Kidney tubule cell (primary cell): ENCODE measurements at regions not wholly inside any gene's neighbourhood (a gene's known extent, or its start where the extent isn't known, plus 50 kb on each side); places are given as distances from the start of the nearest gene placed in this dataset.

Experiments used
- DNase-seq: peaks from one replicate; pipeline ENCODE4 v3.0.0-alpha.2; 2018; ENCODE audit warnings: low spot score

DNA sequence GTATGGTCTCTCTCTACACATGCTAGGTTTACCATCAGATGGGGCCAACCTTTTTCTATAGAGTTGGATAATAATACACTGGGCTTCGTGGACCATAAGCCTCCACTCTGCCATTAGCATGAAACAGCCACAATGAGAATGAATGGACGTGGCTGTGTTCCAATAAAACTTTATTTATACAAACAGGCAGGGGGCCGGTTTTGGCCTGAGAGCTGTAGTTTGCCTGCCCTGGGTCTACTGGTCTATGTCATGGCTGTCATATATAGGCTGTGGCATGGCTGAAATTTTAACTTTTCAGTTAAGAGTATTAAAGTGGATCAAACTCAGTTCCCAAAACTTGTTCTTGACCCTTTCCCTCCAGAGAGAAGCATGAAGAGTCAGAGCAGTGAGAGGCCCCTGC lies 120.3 kb upstream of the MYL2 start:
- DNase-seq = no peak

DNA sequence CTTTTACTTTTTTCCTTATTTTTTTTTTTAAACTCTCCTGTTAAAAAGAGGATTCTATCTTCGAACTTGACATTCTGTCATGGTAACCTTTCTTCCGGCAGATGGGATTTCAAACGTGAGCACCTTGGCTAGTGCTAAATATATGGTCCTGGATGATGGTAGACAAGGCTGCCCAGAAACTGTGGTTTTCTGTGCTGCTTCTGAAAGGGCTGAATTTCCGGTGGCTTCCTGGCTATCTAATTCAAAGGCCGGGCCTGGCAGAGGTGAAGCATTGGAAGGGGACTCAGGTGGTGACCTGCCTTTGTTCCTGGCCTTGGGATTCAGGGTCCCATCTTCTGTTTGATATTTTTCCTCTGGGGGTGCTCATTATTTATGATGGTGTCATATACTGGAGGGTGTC lies 118.6 kb upstream of the MYL2 start:
- DNase-seq = no peak

DNA sequence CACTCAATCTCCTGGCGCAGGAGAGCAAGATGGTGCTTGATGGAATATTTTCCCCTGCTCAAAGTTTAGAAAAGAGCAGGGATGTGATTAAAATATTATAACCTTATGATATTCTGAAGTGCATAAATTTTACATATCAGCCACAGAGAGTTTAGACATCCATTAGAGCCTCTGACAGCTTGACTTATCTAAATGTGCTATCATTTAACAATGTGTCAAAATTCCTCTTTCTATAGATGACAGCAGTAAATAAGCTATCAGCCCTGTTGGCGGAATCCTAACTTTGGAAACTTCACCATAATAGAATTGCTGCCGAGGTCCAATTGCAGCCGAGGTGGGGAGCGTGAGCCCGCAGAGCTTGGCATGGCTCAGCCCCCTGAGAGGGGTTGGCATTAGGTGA lies 117.7 kb upstream of the MYL2 start:
- DNase-seq = no peak

DNA sequence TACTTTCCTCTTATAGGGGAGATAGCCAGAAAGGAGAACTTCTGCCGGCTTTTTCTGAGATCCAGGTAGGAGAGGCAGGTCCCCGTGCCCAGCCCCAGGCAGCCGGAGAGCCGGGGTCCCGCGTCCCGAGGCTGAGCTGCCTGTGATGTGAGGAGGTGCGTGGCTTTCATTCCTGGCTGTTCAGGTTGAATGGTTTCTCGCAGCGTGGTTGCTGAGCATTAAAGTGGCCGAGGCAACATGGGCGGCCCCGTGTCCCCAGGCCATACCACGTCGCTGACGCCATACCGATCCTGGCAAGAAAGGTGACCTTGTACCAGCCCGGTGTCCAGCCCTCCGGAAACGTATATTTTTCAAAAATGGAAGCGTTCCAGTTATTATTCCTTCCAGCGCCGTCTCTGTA lies 116.7 kb upstream of the MYL2 start:
- no peak for DNase-seq

DNA sequence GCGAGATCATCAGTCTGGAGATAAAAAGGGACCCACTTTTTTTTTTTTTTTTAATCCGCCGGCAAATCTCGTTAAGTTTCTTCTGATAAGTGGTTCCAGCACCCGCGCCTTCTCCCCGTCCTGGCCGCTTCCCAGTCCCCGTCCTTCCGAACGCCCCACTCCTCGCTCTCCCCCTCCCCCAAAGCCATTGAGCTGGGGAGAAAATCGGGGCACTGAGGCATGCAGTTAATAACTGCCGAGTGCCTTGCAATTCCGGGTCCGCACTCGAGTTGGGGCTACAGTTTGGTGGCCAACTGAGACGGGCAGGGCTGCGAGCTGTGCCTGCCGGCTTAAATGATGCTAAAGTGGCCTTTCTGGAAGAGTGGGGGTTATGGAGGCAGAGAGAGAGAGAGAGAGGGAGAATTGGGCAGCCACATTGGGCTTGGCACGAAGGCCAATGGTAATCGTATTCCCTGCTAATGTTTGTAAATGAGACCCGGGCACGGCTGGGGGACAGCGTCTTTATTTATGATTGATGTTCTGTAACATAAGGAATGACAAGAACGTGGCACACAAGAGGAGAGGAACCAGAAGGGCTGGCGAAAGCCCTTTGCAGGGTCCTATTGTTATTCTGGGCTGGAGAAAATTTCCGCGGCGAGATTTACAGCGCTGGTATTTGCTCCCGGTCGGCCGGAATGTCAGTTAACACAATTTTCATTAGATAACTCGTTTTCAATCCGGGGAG lies 115.4 kb upstream of the MYL2 start:
- DNase-seq = no peak

DNA sequence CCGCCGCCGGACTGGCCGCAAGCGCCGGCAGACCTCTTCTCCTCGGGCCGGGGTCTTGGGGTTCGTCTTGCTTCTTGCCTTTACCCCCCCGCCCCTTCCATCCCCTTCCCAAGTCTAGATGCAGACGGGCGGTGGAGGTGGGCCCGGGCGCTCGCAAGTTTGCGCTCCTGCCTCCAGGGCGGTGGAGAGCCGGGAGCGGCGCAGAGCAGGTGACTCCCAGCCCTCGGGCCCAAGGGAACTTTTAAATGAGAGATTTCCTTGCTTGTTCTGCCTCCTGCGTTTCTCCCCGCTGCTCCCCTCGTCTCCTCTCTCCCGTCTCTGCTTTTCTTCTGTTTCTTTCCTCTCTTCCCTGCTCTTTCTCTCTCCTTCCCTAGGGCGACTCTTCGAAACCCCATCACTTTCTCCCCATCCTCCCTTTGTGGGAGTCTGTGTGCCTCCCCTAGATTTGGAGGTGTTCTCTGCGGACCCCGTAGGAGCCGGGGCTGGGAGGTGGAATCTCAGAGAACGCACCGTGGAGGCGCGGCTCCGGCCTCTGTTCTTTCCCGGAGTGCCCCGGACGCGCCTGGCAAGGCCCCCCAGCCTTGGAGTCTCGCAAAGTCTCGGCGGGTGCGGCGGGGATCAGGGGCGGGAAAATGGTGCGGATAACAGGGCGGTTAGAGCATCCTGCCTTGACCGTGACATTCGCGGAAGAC lies 114.7 kb upstream of the MYL2 start:
- peak; percentile 1 for DNase-seq

DNA sequence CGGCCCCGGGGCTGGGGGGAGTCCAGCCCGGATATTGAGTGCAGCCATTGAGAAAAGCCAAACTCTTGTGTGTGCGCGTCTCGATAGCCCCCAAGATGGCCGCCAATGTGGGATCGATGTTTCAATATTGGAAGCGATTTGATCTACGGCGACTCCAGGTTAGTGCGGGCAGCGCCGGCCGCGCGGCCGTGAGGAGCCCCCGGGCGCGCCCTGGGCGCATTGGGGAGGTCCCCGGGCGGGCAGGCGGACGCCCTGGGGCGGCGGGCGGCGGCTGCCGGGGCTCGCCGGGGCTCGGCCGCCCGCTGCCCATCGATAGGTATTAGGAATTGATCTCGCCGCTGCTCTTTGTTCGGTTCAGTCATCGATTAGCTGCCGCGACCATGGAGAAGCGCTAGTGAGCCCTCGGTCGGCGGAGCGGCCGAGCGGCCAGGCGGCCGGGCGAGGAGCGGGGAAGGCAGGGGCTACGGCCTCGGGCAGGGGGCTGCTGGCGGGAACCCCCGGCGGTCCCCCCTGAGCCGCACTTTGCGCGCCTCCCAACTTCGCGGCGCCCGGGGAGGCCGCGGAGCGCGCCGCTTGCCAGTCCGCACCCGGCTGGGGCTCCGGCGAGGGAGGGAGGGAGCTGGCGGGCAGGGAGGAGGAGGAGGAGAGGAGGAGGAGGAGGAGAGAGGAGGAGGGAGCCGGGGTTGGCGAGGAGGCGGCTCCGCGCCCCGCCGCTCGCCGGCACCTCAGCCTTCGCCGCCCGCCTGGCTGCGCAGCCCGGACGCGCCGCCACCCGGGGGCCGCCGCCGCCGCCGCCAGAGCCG lies 113.9 kb upstream of the MYL2 start, which contains the start of gene CUX2:
TSS of gene CUX2 (plus strand) at position 83 of the 803 bp plus-strand sequence.
- no peak for DNase-seq

DNA sequence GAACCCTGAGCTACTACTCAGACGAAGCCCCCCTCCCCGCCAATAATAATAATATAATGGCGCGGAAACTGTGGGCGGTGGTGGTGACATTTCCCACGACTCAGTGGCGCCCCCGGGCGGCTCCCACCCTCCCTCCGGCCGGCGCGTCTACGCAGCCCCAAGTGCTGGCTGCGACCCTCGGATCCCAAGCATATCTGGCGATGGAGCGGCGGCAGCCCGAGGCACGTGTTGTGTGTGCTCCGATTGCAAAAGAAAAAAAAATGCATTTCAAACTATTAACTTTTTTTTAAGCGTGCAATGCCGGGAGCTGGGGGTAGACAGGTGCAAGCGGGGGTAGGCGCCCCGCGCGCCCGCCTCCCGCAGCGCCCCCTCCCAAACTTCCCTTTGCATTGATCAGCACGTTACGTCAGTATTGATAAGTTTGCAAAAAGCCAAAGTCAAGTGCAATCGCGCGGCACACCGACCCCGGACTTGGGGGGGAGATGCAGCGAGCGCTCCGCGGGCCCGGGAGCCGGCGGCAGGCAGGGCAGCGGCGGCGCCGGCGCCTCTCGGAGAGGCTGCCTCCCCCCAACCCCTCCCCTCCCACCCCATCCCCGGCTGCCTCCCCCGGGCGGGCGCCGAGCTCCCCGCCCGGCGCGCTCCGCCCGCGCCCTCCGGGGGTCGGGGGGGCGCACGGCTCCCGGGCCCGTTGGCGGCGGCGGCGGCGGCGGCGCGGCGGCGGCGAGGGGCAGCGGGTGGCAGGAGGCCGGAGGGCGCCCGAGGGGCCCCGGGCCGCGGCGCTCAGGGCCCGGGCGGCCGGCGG lies 113.1 kb upstream of the MYL2 start:
- DNase-seq = no peak

DNA sequence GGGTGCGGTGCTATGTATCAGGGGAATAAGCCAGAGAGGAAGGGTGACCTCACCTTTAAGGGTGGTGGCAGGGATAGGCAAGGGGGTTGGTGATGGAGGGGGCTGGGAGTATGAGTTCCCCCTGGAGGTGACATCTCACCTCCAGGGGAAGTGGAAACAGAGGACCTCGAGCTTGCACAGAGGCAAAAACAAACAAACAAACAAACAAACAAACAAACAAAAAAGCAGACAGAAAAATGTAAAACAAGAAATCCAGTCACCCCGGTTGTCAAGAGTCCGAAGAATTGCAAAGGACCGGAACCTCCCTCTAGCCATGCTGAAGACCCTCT lies 112.2 kb upstream of the MYL2 start:
- DNase-seq = no peak

DNA sequence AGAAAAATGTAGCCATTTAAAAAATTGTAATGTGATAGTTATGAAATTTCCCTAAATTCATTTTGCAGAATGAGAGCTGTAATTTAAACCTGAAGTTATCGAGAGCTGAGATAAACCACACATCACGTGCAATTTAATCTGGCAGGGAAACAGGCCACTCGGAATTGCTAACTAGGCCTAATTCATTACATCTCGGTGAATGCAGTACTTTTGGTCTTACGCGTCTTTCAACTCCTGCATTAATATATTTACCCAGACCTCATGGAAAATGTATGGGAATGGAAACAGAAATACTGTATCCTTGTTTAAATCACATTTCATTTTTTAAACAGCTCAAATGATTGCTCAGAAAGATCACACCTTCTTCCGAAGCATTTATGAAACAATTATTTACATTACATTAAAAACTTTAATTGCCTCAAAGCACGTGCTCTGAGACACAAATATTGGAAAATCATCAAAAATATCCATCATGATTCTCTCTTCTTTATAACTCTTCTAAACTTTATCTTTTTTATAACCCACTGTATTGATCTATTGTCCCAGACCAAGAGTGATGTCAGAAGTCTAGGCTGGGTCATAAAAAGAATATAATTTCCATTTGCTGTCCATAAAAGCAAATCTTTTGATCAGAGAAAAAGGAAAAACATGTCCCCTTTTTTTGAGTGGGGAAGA lies 111.7 kb upstream of the MYL2 start:
- DNase-seq = no peak

DNA sequence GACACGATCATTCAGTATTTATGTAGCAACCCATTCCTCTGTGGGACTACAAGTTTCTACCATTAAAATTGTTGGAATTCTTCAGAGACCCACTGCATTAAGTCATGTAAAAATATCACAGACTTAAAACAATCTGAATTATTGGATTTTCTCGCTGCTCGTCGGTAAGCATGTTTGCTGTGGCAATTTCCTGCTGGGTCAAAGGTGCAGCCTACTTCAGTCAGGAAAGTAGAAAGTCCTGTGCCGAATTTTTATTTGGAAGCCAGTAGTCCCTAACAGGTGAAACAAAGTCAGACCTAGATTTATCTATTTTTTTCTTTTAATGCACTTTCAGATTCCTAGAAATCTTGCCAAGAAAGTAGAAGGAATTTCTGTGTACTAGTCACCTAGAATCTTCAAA lies 110.4 kb upstream of the MYL2 start:
- DNase-seq = no peak

DNA sequence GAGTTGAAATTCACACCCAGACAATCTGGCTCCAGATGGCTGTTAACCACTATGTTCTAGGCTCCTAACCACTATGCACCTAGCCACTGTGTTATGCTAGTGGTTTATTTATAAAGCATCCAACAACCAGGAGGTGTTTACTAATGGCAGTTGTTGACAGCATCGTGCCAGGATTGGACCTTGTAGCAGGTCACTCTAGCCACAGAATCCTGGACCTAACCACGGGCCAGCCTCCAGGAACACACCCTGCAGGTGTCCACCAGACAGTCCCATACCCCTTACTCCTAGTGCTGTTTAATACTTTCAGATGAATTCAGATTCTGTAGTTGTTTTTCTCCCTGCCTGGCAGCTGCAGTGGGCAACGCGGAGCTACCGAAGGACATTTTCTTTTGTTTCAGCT lies 109.4 kb upstream of the MYL2 start:
- no peak for DNase-seq

DNA sequence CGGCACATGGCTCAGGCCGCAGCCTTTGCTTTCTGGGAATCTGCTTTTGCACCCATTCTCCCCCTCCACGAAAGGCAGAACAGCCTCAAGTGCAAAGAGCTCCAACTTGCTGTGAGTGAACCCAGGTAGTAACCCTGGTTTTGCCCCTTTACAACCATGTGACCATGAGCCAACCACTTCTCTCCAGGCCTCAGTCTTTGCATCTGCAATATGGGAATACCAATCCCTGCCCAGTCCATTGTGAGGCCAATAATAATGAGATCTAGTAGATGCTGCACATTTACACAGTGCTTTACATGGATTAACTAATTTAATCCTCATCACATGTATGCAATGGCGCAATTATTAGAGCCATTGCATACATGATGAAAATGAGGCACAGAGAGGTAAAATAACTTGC lies 108.9 kb upstream of the MYL2 start:
- no peak for DNase-seq

DNA sequence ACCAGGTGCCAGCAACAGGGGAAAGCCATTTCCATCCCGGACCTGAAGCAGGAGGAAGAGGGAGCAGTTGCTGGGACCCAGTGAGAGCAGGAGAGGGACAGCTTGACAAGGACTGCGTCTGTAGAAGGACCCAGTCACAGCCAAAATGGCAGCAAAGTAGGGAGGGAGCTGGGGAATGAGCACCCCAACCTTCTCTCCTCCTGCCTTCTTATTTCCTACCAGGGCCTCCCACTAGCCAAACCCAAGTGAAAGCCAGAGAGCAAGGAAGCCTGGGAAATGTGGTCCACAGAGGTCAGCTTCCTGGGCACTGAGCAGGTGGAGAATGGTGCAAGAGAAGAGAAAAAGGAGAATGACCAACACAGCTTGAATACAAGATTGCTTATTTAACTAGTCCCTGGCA lies 108.5 kb upstream of the MYL2 start:
- no peak for DNase-seq

DNA sequence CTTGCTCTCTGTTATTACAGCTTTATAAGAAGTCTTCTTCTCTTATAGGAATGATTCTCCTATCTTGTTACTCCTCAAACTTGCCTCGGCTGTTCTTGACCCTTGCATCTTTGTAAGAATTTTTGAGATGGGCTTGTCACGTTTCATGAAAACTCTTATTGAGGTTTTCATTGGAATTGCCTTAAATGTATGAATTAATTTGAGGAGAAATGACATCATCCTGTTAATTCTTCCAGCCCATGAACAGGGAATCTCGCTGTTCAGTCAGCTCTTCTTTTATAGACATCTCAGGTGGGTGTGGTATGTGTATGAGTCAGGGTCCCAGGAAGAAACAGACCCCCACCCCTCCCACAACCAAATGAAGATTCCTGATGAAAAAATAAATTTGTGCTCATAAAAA lies 107.1 kb upstream of the MYL2 start:
- no peak for DNase-seq

DNA sequence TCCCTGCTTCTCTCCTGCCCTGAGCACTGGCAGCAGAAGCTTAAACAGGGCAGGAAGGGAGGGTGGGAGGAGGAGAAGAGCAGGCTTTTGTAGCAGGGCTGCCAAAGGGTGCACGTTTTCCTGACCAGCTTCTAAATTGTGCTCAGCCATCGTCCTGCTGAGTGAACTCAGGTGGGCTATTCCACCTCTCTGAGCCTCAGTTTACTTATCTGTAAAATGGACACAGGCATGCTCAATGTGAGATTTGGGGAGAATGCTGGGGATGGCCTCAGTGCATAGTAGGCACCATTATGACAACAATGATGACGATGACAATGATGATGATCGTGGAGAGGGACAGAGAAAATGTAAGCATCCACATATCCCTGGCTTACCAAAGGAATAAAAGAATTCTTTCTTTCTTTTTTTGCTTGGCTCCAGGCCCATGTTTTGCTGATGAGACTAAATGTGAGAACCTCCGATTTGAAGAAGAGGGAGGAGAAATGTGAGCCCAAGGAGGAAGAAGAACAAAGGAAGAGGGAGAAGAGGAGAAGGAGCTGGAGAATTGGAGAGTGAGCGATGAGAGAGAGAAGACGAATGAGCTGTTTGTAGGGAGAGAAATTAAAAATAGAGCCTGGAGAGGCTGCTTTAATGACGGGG lies 105.5 kb upstream of the MYL2 start:
- DNase-seq = no peak

DNA sequence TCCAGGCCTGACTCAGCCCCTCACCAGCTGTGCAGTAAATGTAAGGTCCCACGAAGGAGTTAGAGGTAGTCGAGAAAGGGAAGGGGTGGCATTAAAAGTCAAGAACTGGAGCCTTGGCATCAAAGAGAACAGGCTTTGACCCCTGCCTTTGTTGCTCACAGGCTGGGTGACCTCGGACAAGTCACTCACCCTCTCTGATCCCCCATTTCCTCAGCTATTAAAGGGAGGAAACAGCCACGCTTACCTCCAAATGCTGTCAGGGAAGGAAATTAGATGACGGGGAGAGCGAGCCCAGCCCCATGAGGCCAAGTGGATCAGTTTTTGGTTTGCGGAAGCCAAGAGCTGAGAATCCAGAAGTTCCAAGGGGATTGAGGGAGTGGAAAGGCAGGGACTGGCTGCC lies 104.9 kb upstream of the MYL2 start:
- no peak for DNase-seq

DNA sequence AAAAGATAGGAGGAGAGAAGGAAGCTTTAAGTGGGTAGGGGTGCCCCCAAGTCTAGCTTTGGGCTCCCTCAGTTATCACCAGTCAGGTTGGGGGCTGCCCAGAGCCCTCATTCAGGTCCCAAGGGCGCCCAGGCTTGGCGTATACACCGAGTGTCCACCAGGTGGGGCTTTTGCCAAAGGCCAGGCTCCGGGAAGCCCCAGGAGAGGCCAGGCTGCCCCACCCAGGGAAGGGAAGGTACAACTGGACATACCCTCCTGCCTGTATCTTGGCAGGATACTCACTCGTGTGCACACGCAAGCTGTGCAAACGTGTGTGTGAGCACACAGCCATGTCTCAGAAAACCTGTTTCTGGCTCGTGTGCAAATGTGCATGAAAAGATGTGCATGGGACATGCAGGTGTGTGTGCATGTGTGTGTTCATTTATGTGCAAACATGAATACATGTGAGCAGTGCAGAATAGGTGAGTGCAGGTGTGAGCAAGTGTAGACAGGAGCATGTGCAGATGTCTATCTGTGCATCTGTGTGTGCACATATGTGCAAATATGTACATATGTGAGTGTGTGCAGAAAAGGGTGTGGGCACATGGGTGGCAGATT lies 103.9 kb upstream of the MYL2 start:
- DNase-seq = peak; percentile 51

DNA sequence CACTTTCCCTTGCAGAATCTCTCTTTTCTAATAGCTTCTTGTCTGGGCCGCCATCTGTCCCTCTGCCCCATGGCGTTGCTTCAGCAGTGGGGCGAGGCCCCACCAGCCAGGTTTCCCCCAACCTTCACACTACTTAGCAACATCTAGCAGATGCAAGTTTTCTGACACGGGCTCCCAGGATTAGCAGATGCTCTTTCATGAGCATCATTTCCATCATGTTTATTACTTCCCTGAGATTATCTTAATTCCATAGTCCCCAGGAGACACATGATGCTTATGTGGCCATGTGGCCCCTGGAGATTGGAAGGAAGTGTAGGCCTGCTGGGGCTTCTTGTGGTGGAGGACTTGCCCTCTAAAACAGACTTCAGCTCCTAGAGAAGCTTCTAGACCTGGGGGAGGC lies 102.0 kb upstream of the MYL2 start:
- no peak for DNase-seq

DNA sequence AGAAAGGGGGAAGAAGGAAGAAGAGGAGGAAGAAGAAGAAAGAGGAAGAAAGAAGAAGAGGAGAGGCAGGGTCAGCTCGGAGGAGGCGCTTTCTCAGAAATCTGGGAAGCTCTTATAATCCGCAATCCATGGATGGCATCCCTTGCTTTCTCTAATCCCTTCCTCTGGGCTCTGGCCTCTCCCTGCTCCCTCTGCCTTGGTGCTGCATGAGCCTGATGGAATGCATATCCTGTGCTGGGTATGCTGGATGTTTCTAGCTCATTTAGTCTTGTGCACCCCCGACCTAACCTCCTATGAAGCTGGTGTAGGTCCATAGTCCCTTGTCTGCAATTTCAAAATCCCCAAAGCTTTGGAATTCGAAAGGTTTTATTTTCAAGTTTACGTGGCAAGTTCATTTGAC lies 94.2 kb upstream of the MYL2 start:
- no peak for DNase-seq

DNA sequence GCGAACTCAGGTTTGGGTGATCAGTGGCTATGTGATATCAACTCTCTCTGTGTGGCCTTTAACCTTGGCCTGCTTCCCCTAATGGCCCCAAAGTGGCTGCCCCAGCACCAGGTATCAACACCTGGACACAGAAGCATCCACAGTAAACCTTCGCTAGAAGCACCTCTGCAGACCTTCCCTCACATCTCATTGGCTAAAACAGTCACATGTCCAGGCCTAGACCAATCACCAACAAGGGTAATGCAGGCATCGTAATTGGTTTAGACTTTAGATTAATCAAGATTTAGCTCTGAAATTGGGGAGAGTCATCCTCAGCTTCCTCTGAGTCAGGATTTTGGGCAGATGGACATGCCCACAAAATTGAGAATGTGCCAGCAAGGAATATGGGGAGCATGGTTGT lies 92.5 kb upstream of the MYL2 start:
- no peak for DNase-seq
